Neural cell (in vitro differentiated cells): ENCODE measurements at regions not wholly inside any gene's neighbourhood (a gene's known extent, or its start where the extent isn't known, plus 50 kb on each side); places are given as distances from the start of the nearest gene placed in this dataset.

Experiments
- H2AFZ ChIP-seq: fragments of 200-600, 300-800 bp; sonication (generic), shearing (Covaris generic); 2 replicates; pipeline ENCODE4 v1.6.0; 2014; ENCODE audit warnings: low read depth, mild to moderate bottlenecking, antibody characterized with exemption, low read length, moderate library complexity
- H3F3A ChIP-seq: fragments of 200-600 bp; shearing (Covaris generic); 2 replicates; pipeline ENCODE4 v1.6.1; 2016; ENCODE audit warnings: mild to moderate bottlenecking, moderate library complexity, mixed read lengths, antibody characterized with exemption, low read length; ENCODE audit not compliant: insufficient read depth, poor library complexity, severe bottlenecking
- H3K27ac ChIP-seq: fragments of 200-600, 300-800 bp; sonication (generic), shearing (Covaris generic); 2 replicates; pipeline ENCODE4 v1.5.1; 2014; ENCODE audit warnings: mild to moderate bottlenecking, low read length, moderate library complexity
- H3K27me3 ChIP-seq: fragments of 300-800, 200-600 bp; sonication (generic), shearing (Covaris generic); 2 replicates; pipeline ENCODE4 v1.6.0; 2014; ENCODE audit warnings: mild to moderate bottlenecking, low read depth, low read length, moderate library complexity; ENCODE audit not compliant: insufficient read depth
- H3K36me3 ChIP-seq: fragments of 300-800, 200-600 bp; sonication (generic), shearing (Covaris generic); 2 replicates; pipeline ENCODE4 v1.5.1; 2014; ENCODE audit warnings: mild to moderate bottlenecking, antibody characterized with exemption, low read length, moderate library complexity; ENCODE audit not compliant: insufficient read depth
- H3K4me2 ChIP-seq: fragments of 300-800, 200-600 bp; sonication (generic), shearing (Covaris generic); 2 replicates; pipeline ENCODE4 v1.6.0; 2014; ENCODE audit warnings: mild to moderate bottlenecking, low read length
- H3K4me3 ChIP-seq: fragments of 300-800, 200-600 bp; sonication (generic), shearing (Covaris generic); 2 replicates; pipeline ENCODE4 v1.5.1; 2014; ENCODE audit warnings: mild to moderate bottlenecking, low read length, moderate library complexity
- H3K79me2 ChIP-seq: fragments of 200-600 bp; shearing (Covaris generic); replicated peaks from 2 replicates; pipeline ENCODE4 v1.6.0; 2014; ENCODE audit warnings: mild to moderate bottlenecking, low read length, moderate library complexity; ENCODE audit not compliant: insufficient read depth
- H3K9ac ChIP-seq: fragments of 300-800, 200-600 bp; sonication (generic), shearing (Covaris generic); 2 replicates; pipeline ENCODE4 v1.6.1; 2016; ENCODE audit warnings: mild to moderate bottlenecking, low read length, mixed read lengths
- H3K9me2 ChIP-seq: fragments of 200-600 bp; shearing (Covaris generic); 2 replicates; pipeline ENCODE4 v1.6.1; 2016; ENCODE audit warnings: mild to moderate bottlenecking, low read length, mixed read lengths; ENCODE audit not compliant: insufficient read depth
- H3K9me3 ChIP-seq: fragments of 200-600, 300-800 bp; sonication (generic), shearing (Covaris generic); 2 replicates; pipeline ENCODE4 v1.6.1; 2016; ENCODE audit warnings: mild to moderate bottlenecking, mixed run types, low read length, moderate library complexity, mixed read lengths
- H4K20me1 ChIP-seq: fragments of 200-600 bp; shearing (Covaris generic); 2 replicates; pipeline ENCODE4 v1.6.1; 2016; ENCODE audit warnings: mild to moderate bottlenecking, mixed run types; ENCODE audit not compliant: insufficient read depth
- CTCF ChIP-seq: fragments of 450-650 bp; IDR thresholded peaks from 2 replicates; pipeline ENCODE4 v1.5.1; 2014; ENCODE audit warnings: antibody characterized with exemption, mild to moderate bottlenecking, moderate library complexity; ENCODE audit not compliant: poor library complexity, severe bottlenecking
- EP300 ChIP-seq: fragments of 450-650 bp; conservative IDR thresholded peaks from 2 replicates; pipeline ENCODE4 v1.6.1; 2014; ENCODE audit warnings: antibody characterized with exemption, mild to moderate bottlenecking, moderate library complexity; ENCODE audit not compliant: poor library complexity, severe bottlenecking
- EZH2 ChIP-seq: fragments of 200-600, 300-800 bp; shearing (Covaris generic), sonication (generic); IDR thresholded peaks from 2 replicates; pipeline ENCODE4 v1.6.1; 2014; ENCODE audit warnings: antibody characterized with exemption, low read length, borderline replicate concordance, mild to moderate bottlenecking; ENCODE audit not compliant: insufficient read depth, poor library complexity, severe bottlenecking
- MXI1 ChIP-seq: fragments of 450-650 bp; conservative IDR thresholded peaks from 2 replicates; pipeline ENCODE4 v1.6.1; 2014; ENCODE audit warnings: antibody characterized with exemption, mild to moderate bottlenecking; ENCODE audit not compliant: poor library complexity, severe bottlenecking
- POLR2AphosphoS5 ChIP-seq: IDR thresholded peaks from 2 replicates; pipeline ENCODE4 v1.6.1; 2012
- RAD21 ChIP-seq: fragments of 450-650 bp; conservative IDR thresholded peaks from 2 replicates; pipeline ENCODE4 v1.6.1; 2014; ENCODE audit warnings: antibody characterized with exemption, mild to moderate bottlenecking, moderate library complexity
- REST ChIP-seq: IDR thresholded peaks from 2 replicates; pipeline ENCODE4 v1.6.1; 2012; ENCODE audit warnings: borderline replicate concordance
- SMC3 ChIP-seq: fragments of 450-650 bp; conservative IDR thresholded peaks from 2 replicates; pipeline ENCODE4 v1.6.1; 2014; ENCODE audit warnings: antibody characterized with exemption, mild to moderate bottlenecking, moderate library complexity; ENCODE audit not compliant: poor library complexity
- TAF1 ChIP-seq: IDR thresholded peaks from 2 replicates; pipeline ENCODE4 v1.6.1; 2012; ENCODE audit warnings: low read depth

GRCh38 chr18:27794181-27794926, 382.6 kb downstream of the CDH2 start:
- no peaks in the 10 kb centered on the region for H3K27me3 ChIP-seq
- no peak overlapping the region for H3K9ac ChIP-seq
- H3K9me2 ChIP-seq, result no peaks in the 10 kb centered on the region
- no peaks in the 10 kb centered on the region for H3F3A ChIP-seq
- H2AFZ ChIP-seq, result no peak overlapping the region
- no peaks in the 10 kb centered on the region for H3K79me2 ChIP-seq
- no peaks in the 10 kb centered on the region for H3K36me3 ChIP-seq
- H3K4me2 ChIP-seq, result no peak overlapping the region
- no peak overlapping the region for H3K4me3 ChIP-seq
- TF ChIP-seq TAF1 (no peak), SMC3 (no peak), EP300 (no peak), RAD21 (no peak), MXI1 (no peak), REST (no peak), EZH2 (no peak), POLR2AphosphoS5 (no peak), CTCF (no peak)
- no peak overlapping the region for H3K27ac ChIP-seq
- no peaks in the 10 kb centered on the region for H4K20me1 ChIP-seq
- no peaks in the 10 kb centered on the region for H3K9me3 ChIP-seq

GRCh38 chr18:27793013-27793785, 383.7 kb downstream of the CDH2 start:
- no peaks in the 10 kb centered on the region for H3K79me2 ChIP-seq
- H3K9ac ChIP-seq, result no peak overlapping the region
- no peaks in the 10 kb centered on the region for H3K9me3 ChIP-seq
- no peaks in the 10 kb centered on the region for H3K9me2 ChIP-seq
- no peaks in the 10 kb centered on the region for H3K27me3 ChIP-seq
- no peaks in the 10 kb centered on the region for H4K20me1 ChIP-seq
- H3K4me2 ChIP-seq, result no peak overlapping the region
- no peak for TF ChIP-seq CTCF
- H3K27ac ChIP-seq, result no peak overlapping the region
- H2AFZ ChIP-seq, result no peak overlapping the region
- H3F3A ChIP-seq, result no peaks in the 10 kb centered on the region
- no peak overlapping the region for H3K4me3 ChIP-seq
- no peaks in the 10 kb centered on the region for H3K36me3 ChIP-seq
